Parathyroid adenoma (tissue), 2 donors: ENCODE measurements at regions not wholly inside any gene's neighbourhood (a gene's known extent, or its start where the extent isn't known, plus 50 kb on each side); places are given as distances from the start of the nearest gene placed in this dataset.

ENCODE experiments used
- H2AFZ ChIP-seq: fragments of 300-600 bp; sonication (generic); one replicate; pipeline ENCODE4 v1.7.0; 2017; ENCODE audit warnings: antibody characterized with exemption, mild to moderate bottlenecking
- H3K27ac ChIP-seq: fragments of 300-600 bp; sonication (generic); one replicate; pipeline ENCODE4 v1.7.0; 2017
- H3K27me3 ChIP-seq: fragments of 300-600 bp; sonication (generic); one replicate; pipeline ENCODE4 v1.7.0; 2017; ENCODE audit warnings: low read length; ENCODE audit not compliant: control insufficient read depth, insufficient read depth
- H3K36me3 ChIP-seq: fragments of 300-600 bp; sonication (generic); one replicate; pipeline ENCODE4 v1.7.0; 2017; ENCODE audit warnings: low read length; ENCODE audit not compliant: control insufficient read depth, insufficient read depth
- H3K4me1 ChIP-seq: fragments of 300-600 bp; sonication (generic); one replicate; pipeline ENCODE4 v1.7.0; 2017; ENCODE audit warnings: control low read depth
- H3K4me2 ChIP-seq: fragments of 300-600 bp; sonication (generic); one replicate; pipeline ENCODE4 v1.7.0; 2017; ENCODE audit warnings: low read length
- H3K4me3 ChIP-seq: fragments of 300-600 bp; sonication (generic); one replicate; pipeline ENCODE4 v1.7.0; 2017; ENCODE audit warnings: low read depth, low read length
- H3K79me2 ChIP-seq: fragments of 300-600 bp; sonication (generic); one replicate; pipeline ENCODE4 v1.7.0; 2017; ENCODE audit warnings: control low read depth
- H3K9ac ChIP-seq: fragments of 300-600 bp; sonication (generic); one replicate; pipeline ENCODE4 v1.7.0; 2017; ENCODE audit warnings: mild to moderate bottlenecking
- H3K9me3 ChIP-seq: fragments of 300-600 bp; sonication (generic); one replicate; pipeline ENCODE4 v1.7.0; 2017; ENCODE audit warnings: low read length; ENCODE audit not compliant: control insufficient read depth
- TF ChIP-seq, protein P1 (sequence below): fragments of 300-600 bp; sonication (generic); IDR thresholded peaks from one replicate; pipeline ENCODE4 v1.7.0; 2017; ENCODE audit warnings: antibody characterized with exemption, mild to moderate bottlenecking
- donor health status: primary hyperparathyroidism.

GRCh38 chr13:110008816-110009215 is 222.4 kb upstream of the IRS2 start:
- TF ChIP-seq, protein P1, sequence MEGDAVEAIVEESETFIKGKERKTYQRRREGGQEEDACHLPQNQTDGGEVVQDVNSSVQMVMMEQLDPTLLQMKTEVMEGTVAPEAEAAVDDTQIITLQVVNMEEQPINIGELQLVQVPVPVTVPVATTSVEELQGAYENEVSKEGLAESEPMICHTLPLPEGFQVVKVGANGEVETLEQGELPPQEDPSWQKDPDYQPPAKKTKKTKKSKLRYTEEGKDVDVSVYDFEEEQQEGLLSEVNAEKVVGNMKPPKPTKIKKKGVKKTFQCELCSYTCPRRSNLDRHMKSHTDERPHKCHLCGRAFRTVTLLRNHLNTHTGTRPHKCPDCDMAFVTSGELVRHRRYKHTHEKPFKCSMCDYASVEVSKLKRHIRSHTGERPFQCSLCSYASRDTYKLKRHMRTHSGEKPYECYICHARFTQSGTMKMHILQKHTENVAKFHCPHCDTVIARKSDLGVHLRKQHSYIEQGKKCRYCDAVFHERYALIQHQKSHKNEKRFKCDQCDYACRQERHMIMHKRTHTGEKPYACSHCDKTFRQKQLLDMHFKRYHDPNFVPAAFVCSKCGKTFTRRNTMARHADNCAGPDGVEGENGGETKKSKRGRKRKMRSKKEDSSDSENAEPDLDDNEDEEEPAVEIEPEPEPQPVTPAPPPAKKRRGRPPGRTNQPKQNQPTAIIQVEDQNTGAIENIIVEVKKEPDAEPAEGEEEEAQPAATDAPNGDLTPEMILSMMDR = no peak
- no peak overlapping the region for H3K27ac ChIP-seq

DNA sequence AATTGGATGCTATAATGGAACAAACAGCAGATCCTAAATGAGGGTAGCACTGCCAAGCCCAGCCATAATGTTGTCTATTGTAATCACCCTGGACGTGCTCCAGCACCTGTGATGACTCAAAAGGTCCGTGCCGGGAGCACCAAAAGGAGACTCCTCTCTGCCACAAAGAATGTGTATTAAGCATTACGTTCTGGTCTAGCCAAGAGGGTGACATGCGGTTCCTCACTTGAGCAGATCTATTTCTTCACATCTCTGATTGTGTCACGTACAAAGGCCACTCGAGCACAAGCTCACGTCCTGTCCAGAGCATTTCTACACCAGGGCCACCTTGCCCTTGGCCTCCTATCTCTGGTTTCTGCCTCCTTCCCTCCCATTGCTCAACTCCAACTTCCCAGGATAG is 219.9 kb upstream of the IRS2 start:
- no peak overlapping the region for H3K9ac ChIP-seq
- no peak overlapping the region for H3K27ac ChIP-seq
- H3K79me2 ChIP-seq = no peaks in the 10 kb centered on the region
- H3K27me3 ChIP-seq = no peaks in the 10 kb centered on the region
- TF ChIP-seq, protein P1 = no peak
- H3K4me3 ChIP-seq = no peak overlapping the region
- H3K4me1 ChIP-seq = no peaks in the 10 kb centered on the region
- no peak overlapping the region for H3K4me2 ChIP-seq
- H2AFZ ChIP-seq = no peak overlapping the region
- H3K9me3 ChIP-seq = no peaks in the 10 kb centered on the region
- H3K36me3 ChIP-seq = no peaks in the 10 kb centered on the region

More at GRCh38 chr13:110008816-110009215, 222.4 kb upstream of the IRS2 start:
- Histone ChIP-seq H3K79me2 (no peaks in the 10 kb centered on the region), H2AFZ (no peak overlapping the region), H3K9ac (no peak overlapping the region), H3K27me3 (no peaks in the 10 kb centered on the region), H3K4me3 (no peak overlapping the region), H3K36me3 (no peaks in the 10 kb centered on the region), H3K4me2 (no peak overlapping the region), H3K4me1 (no peaks in the 10 kb centered on the region), H3K9me3 (no peaks in the 10 kb centered on the region)

DNA sequence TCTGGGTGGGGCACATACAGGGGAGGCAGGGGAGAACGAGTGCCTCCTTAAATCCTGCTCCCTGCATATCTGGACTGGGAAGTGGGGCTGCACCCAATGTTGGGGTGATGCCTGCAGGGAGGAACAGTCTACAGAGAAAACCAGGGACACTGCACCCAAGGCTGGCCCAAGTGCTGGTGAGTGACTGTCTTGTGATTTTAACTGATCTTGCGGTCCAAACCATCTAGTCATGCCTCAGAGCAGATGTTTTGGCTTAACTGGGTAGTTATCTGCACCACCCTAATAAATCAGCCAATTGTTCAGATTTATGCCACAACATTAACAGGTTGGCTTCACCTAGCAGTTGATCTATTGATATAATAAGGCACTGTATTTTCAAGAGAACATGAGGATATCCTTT is 219.2 kb upstream of the IRS2 start:
- H2AFZ ChIP-seq = no peak overlapping the region
- peaks cover 4% of the 10 kb centered on the region for H3K27me3 ChIP-seq
- no peak overlapping the region for H3K4me3 ChIP-seq
- no peaks in the 10 kb centered on the region for H3K79me2 ChIP-seq
- H3K27ac ChIP-seq = no peak overlapping the region
- H3K4me1 ChIP-seq = no peaks in the 10 kb centered on the region
- no peak overlapping the region for H3K9ac ChIP-seq
- no peak overlapping the region for H3K4me2 ChIP-seq
- no peaks in the 10 kb centered on the region for H3K9me3 ChIP-seq
- H3K36me3 ChIP-seq = no peaks in the 10 kb centered on the region
- TF ChIP-seq, protein P1 = no peak

DNA sequence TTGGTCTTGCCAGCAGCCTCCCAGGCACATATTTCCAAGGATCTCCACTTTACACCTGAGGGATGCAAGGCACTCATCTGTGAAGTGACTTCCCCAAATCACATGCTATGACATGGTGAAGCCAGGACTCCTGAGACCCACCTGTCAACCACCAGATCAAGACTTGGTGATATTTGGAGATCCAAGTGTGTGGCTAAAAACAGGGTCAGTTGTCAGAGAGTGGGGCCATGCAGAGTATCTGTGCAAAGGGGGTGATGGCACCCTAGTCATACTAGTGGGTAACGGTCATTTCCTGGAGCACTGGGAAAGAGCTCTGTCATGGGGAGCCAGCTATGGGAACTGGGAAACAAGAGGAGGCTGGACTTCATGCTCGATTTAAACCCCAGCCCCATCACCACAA is 218.4 kb upstream of the IRS2 start:
- Histone ChIP-seq H3K9ac (no peak overlapping the region), H2AFZ (no peak overlapping the region), H3K27me3 (peaks cover 4% of the 10 kb centered on the region), H3K4me3 (no peak overlapping the region), H3K4me2 (no peak overlapping the region), H3K4me1 (no peaks in the 10 kb centered on the region), H3K79me2 (no peaks in the 10 kb centered on the region), H3K36me3 (no peaks in the 10 kb centered on the region), H3K27ac (no peak overlapping the region), H3K9me3 (no peaks in the 10 kb centered on the region)
- TF ChIP-seq, protein P1 = no peak

GRCh38 chr13:110001670-110002275 is 215.4 kb upstream of the IRS2 start:
- TF ChIP-seq, protein P1 = no peak
- Histone ChIP-seq H3K9ac (no peak overlapping the region), H3K27ac (no peak overlapping the region), H3K79me2 (no peaks in the 10 kb centered on the region), H3K4me2 (no peak overlapping the region), H3K4me3 (no peak overlapping the region), H3K4me1 (no peaks in the 10 kb centered on the region), H3K36me3 (no peaks in the 10 kb centered on the region), H2AFZ (no peak overlapping the region), H3K9me3 (no peaks in the 10 kb centered on the region), H3K27me3 (peaks cover 4% of the 10 kb centered on the region)
